ENCODE measurements at regions not wholly inside any gene's neighbourhood (a gene's known extent, or its start where the extent isn't known, plus 50 kb on each side); places are given as distances from the start of the nearest gene placed in this dataset.
"Not testable (repeated sequence)": the region's sequence is repeated elsewhere in the genome, so short reads cannot be mapped to it uniquely, and the experiment has no call there.

GRCh38 chr19:20307127-20307526, 140.1 kb downstream of the ZNF486 start:
- Mint-ChIP-seq H3K4me3 (no peak overlapping the region), H3K4me1 (no peaks in the 10 kb centered on the region), H3K36me3 (ENCODE audit: low read depth) (peaks cover 3% of the 10 kb centered on the region), H3K9me3 (peaks cover 3% of the 10 kb centered on the region), H3K27me3 (ENCODE audit: low read depth) (no peaks in the 10 kb centered on the region), H3K27ac (ENCODE audit: unreplicated experiment) (no peak overlapping the region)
- TF ChIP-seq CTCF (conservative IDR thresholded peaks at IDR 0.05), result no peak
- DNase-seq (ENCODE audit: low read depth, low spot score), result no peak

GRCh38 chr19:20296314-20296713, 129.3 kb downstream of the ZNF486 start:
- H3K9me3 Mint-ChIP-seq; DNase-seq (ENCODE audit: low read depth, low spot score); H3K36me3 Mint-ChIP-seq (ENCODE audit: low read depth); H3K27me3 Mint-ChIP-seq (ENCODE audit: low read depth); H3K4me3 Mint-ChIP-seq; H3K4me1 Mint-ChIP-seq; H3K27ac Mint-ChIP-seq (ENCODE audit: unreplicated experiment): not testable (repeated sequence)

- Mint-ChIP-seq H3K9me3 (no peaks in the 10 kb centered on the region), H3K27ac (ENCODE audit: unreplicated experiment) (no peak overlapping the region), H3K4me3 (no peak overlapping the region), H3K27me3 (ENCODE audit: low read depth) (no peaks in the 10 kb centered on the region), H3K4me1 (no peaks in the 10 kb centered on the region), H3K36me3 (ENCODE audit: low read depth) (no peaks in the 10 kb centered on the region)
- TF ChIP-seq CTCF (conservative IDR thresholded peaks at IDR 0.05), result no peak
- no peak for DNase-seq (ENCODE audit: low read depth, low spot score)
Observed at GRCh38 chr19:20294181-20294580, 127.2 kb downstream of the ZNF486 start.

GRCh38 chr19:20292520-20292919, 125.5 kb downstream of the ZNF486 start:
- H3K27ac Mint-ChIP-seq (ENCODE audit: unreplicated experiment); H3K4me1 Mint-ChIP-seq; H3K36me3 Mint-ChIP-seq (ENCODE audit: low read depth); DNase-seq (ENCODE audit: low read depth, low spot score); H3K9me3 Mint-ChIP-seq; H3K4me3 Mint-ChIP-seq; H3K27me3 Mint-ChIP-seq (ENCODE audit: low read depth): not testable (repeated sequence)

- DNase-seq (ENCODE audit: low read depth, low spot score), result no peak
- no peak overlapping the region for H3K4me3 Mint-ChIP-seq
- no peaks in the 10 kb centered on the region for H3K9me3 Mint-ChIP-seq
- no peaks in the 10 kb centered on the region for H3K36me3 Mint-ChIP-seq (ENCODE audit: low read depth)
- no peaks in the 10 kb centered on the region for H3K27me3 Mint-ChIP-seq (ENCODE audit: low read depth)
- H3K27ac Mint-ChIP-seq (ENCODE audit: unreplicated experiment), result no peak overlapping the region
- no peak for TF ChIP-seq CTCF (conservative IDR thresholded peaks at IDR 0.05)
- no peaks in the 10 kb centered on the region for H3K4me1 Mint-ChIP-seq
Observed at GRCh38 chr19:20289186-20289585, 122.2 kb downstream of the ZNF486 start.

GRCh38 chr19:20287070-20287469, 120.1 kb downstream of the ZNF486 start:
- Mint-ChIP-seq H3K4me1 (no peaks in the 10 kb centered on the region), H3K4me3 (no peak overlapping the region), H3K27me3 (ENCODE audit: low read depth) (no peaks in the 10 kb centered on the region), H3K9me3 (no peaks in the 10 kb centered on the region), H3K27ac (ENCODE audit: unreplicated experiment) (no peak overlapping the region), H3K36me3 (ENCODE audit: low read depth) (no peaks in the 10 kb centered on the region)
- DNase-seq (ENCODE audit: low read depth, low spot score), result no peak
- no peak for TF ChIP-seq CTCF (conservative IDR thresholded peaks at IDR 0.05)

- H3K4me3 Mint-ChIP-seq; H3K27ac Mint-ChIP-seq (ENCODE audit: unreplicated experiment): not testable (repeated sequence)
Observed at GRCh38 chr19:20285876-20286275, 118.9 kb downstream of the ZNF486 start.

More at GRCh38 chr19:20285876-20286275, 118.9 kb downstream of the ZNF486 start:
- not testable (repeated sequence) for H3K27me3 Mint-ChIP-seq (ENCODE audit: low read depth); H3K4me1 Mint-ChIP-seq; H3K9me3 Mint-ChIP-seq; DNase-seq (ENCODE audit: low read depth, low spot score); H3K36me3 Mint-ChIP-seq (ENCODE audit: low read depth)
